Activated naive CD4-positive, alpha-beta T cell treated with anti-CD3 and anti-CD28 coated beads, Interleukin-2, amount 10 ng/mL, durations not matched to agents 7 days and 5 days (primary cell): ENCODE measurements at regions not wholly inside any gene's neighbourhood (a gene's known extent, or its start where the extent isn't known, plus 50 kb on each side); places are given as distances from the start of the nearest gene placed in this dataset.

ENCODE experiments used
- CTCF ChIA-PET: fragments of 350-600 bp; sonication (Branson Sonifier 250); formaldehyde crosslinking; loops from one replicate; lab custom pipeline; 2021; ENCODE audit warnings: antibody characterized with exemption; lab: Charles Lee
- DNase-seq: peaks from one replicate; pipeline ENCODE4 v3.0.0-alpha.2; 2020
- H3K27ac Mint-ChIP-seq: one replicate; pipeline ENCODE4 v1.8.0; 2021; ENCODE audit warnings: mild to moderate bottlenecking, moderate library complexity, mixed read lengths
- H3K27me3 Mint-ChIP-seq: one replicate; pipeline ENCODE4 v1.8.0; 2021; ENCODE audit warnings: mild to moderate bottlenecking, mixed read lengths
- H3K36me3 Mint-ChIP-seq: one replicate; pipeline ENCODE4 v1.8.0; 2021; ENCODE audit warnings: mixed read lengths
- H3K4me1 Mint-ChIP-seq: one replicate; pipeline ENCODE4 v1.8.0; 2021; ENCODE audit warnings: mixed read lengths
- H3K4me3 Mint-ChIP-seq: one replicate; pipeline ENCODE4 v1.8.0; 2021; ENCODE audit warnings: mild to moderate bottlenecking, moderate library complexity, mixed read lengths
- H3K9me3 Mint-ChIP-seq: one replicate; pipeline ENCODE4 v1.8.0; 2021; ENCODE audit warnings: mixed read lengths

DNA sequence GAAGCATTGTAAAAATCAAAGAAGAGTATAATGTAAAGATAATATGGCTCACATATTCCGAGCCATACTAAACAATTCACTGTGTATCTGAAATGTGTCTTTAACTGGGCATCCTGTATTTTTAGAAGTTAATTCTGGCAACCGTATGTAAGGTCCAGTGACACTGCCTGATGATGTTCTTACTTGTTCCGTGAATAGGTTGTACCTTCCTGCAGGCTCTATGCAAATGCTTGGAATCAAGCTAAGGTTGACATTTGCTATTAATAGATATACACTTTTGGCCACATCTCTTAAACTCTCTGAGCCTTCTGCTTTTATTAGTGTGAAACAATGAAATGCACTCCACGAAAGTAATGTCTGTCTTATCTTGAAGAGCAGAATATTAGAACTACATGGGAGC, 534.6 kb downstream of the CCDC85A start:
- H3K36me3 Mint-ChIP-seq, result no peaks in the 10 kb centered on the region
- H3K27me3 Mint-ChIP-seq, result no peaks in the 10 kb centered on the region
- no peaks in the 10 kb centered on the region for H3K4me1 Mint-ChIP-seq
- CTCF ChIA-PET, result no interaction called here
- no peak overlapping the region for H3K4me3 Mint-ChIP-seq
- no peak for DNase-seq
- H3K27ac Mint-ChIP-seq, result no peak overlapping the region
- peaks cover 10% of the 10 kb centered on the region for H3K9me3 Mint-ChIP-seq

DNA sequence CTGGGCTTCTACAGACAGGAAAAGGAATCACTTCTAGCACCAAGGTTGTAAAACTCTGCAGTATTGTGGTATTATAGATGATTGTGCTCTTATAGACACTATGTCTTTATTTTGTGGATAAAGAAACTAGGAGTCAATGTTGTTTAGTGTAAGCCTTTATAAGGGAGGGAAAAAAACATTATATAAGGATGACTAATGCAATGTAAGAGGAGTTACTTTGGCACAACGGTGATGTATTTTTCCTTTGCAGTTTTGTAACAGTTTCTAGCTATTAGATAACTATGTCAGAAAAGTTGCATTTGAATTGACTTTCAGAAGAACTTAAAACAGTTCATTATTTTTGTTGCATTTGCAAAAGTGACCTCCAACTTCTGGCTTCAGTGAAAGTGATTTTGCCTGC, 545.4 kb downstream of the CCDC85A start:
- CTCF ChIA-PET, result no interaction called here
- no peak overlapping the region for H3K27ac Mint-ChIP-seq
- H3K36me3 Mint-ChIP-seq, result no peaks in the 10 kb centered on the region
- H3K9me3 Mint-ChIP-seq, result peaks cover 10% of the 10 kb centered on the region
- no peak overlapping the region for H3K4me3 Mint-ChIP-seq
- H3K4me1 Mint-ChIP-seq, result no peaks in the 10 kb centered on the region
- DNase-seq, result no peak
- H3K27me3 Mint-ChIP-seq, result no peaks in the 10 kb centered on the region

DNA sequence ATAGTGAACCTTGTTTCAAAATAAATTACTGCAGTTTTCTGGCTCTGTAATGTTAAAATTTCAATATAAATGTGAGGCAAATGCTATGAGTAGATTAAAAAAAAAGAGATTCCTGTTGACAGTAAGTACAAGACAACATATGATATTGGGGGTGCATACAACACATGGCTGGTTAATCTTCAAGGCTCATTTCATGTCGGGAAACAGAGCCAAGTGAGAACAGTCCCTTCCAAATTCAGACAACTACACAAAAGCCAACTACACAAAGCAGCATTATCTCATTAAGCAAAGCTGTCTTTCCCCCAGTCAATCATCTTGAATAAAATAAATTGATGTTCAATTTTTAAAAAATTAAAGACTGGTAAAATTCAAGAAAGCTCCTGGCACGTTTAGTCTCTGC, 549.2 kb downstream of the CCDC85A start:
- Mint-ChIP-seq H3K36me3 (no peaks in the 10 kb centered on the region), H3K4me1 (no peaks in the 10 kb centered on the region), H3K4me3 (no peak overlapping the region), H3K27me3 (no peaks in the 10 kb centered on the region), H3K9me3 (peaks cover 2% of the 10 kb centered on the region), H3K27ac (no peak overlapping the region)
- CTCF ChIA-PET, result no interaction called here
- DNase-seq, result no peak

DNA sequence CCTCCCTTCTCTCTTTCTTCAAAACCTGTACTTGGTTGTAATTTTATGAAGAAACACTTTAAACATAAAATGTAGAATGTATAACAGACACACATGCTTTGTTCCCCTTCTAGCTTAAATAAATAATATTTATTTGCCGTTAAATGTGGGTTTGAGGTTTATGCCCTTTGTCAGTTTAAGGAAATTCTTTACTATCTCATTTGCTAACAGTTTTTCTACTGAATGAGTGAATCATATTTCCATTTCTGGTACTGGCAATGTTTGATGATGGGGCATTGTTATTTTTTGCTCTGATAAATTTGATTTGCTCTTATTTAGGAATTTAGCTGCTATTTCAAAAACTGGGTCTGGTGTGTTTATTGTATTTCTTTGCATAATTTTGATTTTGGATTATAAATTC, 555.6 kb downstream of the CCDC85A start:
- CTCF ChIA-PET, result no interaction called here
- Mint-ChIP-seq H3K4me1 (no peaks in the 10 kb centered on the region), H3K4me3 (no peak overlapping the region), H3K36me3 (no peaks in the 10 kb centered on the region), H3K27ac (no peak overlapping the region), H3K9me3 (peaks cover 3% of the 10 kb centered on the region), H3K27me3 (no peaks in the 10 kb centered on the region)
- DNase-seq, result no peak

DNA sequence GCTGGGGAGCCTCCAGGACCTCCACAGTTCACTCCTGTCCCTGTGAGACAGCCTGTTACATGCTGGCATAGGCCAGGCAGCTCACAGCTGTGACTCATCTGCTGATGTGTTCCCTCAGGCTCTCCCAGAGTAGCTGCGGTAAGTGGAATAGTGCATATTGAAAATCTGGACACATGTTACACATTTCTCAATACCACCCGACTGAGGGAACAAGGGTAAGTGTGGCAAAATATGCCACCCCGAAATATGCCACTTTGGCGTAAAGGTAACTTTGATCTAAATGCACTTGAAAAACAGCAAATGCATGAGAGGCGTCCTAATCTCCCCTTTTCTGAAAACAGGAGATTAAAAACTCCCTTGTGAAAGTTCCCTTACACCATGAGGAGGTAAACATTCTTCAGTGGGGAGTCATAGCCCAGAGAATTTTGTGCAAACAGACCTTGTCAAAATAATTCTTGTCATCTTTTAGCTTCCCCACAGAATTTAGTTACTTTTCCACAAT, 557.9 kb downstream of the CCDC85A start:
- no peak overlapping the region for H3K27ac Mint-ChIP-seq
- H3K9me3 Mint-ChIP-seq, result peaks cover 3% of the 10 kb centered on the region
- no peaks in the 10 kb centered on the region for H3K27me3 Mint-ChIP-seq
- CTCF ChIA-PET, result no interaction called here
- H3K36me3 Mint-ChIP-seq, result no peaks in the 10 kb centered on the region
- DNase-seq, result no peak
- no peaks in the 10 kb centered on the region for H3K4me1 Mint-ChIP-seq
- no peak overlapping the region for H3K4me3 Mint-ChIP-seq

DNA sequence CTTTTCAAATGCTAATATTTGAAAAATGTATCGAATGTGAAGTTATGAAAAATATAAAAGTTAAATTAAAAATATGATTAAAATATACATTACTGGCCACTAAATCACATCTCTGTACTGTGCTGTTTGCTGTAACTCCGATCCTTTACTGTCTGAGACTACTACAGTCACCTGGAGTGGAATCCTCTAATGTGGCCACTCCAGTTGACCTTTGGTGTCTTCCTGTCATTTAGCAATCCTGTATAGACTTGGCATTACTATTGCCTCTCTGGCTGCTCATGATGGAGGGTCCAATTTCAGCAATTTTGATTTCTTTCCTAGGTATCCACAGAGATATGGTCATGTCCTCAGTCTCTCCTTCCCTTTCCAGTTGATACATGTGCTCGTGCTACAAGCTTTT, 560.0 kb downstream of the CCDC85A start:
- DNase-seq, result no peak
- Mint-ChIP-seq H3K4me1 (no peaks in the 10 kb centered on the region), H3K27me3 (no peaks in the 10 kb centered on the region), H3K9me3 (peaks cover 4% of the 10 kb centered on the region), H3K27ac (no peak overlapping the region), H3K36me3 (no peaks in the 10 kb centered on the region), H3K4me3 (no peak overlapping the region)
- CTCF ChIA-PET, result no interaction called here

DNA sequence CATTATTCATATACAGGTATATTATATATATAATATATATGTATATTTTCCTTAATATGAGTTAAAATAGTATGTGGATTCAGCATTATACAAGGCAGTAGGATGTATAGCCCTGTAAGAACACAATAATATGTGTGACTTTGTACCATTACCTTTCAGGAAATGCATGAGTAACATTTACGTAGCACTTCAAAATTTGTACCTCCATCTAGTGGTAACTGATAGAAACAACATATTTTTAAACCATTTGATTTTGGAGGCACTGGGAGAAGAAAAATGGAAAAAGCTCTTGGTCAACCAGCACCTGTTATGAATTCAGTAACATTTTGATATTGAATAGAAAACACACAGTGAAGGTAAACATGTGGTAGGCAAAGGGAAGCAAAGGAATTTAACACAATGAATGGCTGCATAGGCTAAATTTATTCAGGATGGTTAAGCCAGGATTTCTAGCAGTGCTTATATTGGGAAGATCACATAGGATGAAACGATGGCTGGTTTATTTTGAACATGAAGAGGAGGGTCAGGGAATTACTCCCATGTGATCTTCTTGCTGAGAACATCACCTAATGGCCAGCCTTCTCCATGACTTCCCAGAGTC, 565.5 kb downstream of the CCDC85A start:
- H3K9me3 Mint-ChIP-seq, result peaks cover 1% of the 10 kb centered on the region
- DNase-seq, result no peak
- CTCF ChIA-PET, result interaction anchor here (2.0 kb wide), 1 partner anchor 566 kb away, joined by 9 read pairs; the partner anchor contains the start of gene CCDC85A
- no peaks in the 10 kb centered on the region for H3K27me3 Mint-ChIP-seq
- H3K27ac Mint-ChIP-seq, result no peak overlapping the region
- no peaks in the 10 kb centered on the region for H3K4me1 Mint-ChIP-seq
- no peak overlapping the region for H3K4me3 Mint-ChIP-seq
- H3K36me3 Mint-ChIP-seq, result no peaks in the 10 kb centered on the region

DNA sequence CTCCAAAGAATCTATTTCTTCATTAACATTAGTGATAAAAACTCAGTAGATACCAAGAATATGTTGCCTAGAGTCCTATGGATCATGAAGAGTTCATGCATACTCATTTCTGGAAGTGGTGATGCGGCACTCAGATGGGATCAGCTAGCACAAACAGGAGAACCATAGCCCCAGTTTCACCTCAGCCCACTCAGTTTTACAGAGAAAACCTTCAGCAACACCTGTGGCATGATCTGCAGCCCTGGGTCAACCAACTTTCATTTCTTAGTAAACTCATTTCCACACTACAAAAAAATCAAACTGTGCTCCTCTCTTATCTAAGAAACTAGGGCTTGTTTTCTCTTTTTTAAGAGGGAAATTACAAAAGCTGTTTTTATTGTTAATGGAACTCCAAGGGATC, 569.4 kb downstream of the CCDC85A start:
- no peak for DNase-seq
- Mint-ChIP-seq H3K9me3 (peaks cover 2% of the 10 kb centered on the region), H3K4me1 (no peaks in the 10 kb centered on the region), H3K4me3 (no peak overlapping the region), H3K27ac (no peak overlapping the region), H3K27me3 (no peaks in the 10 kb centered on the region), H3K36me3 (no peaks in the 10 kb centered on the region)
- CTCF ChIA-PET, result no interaction called here

DNA sequence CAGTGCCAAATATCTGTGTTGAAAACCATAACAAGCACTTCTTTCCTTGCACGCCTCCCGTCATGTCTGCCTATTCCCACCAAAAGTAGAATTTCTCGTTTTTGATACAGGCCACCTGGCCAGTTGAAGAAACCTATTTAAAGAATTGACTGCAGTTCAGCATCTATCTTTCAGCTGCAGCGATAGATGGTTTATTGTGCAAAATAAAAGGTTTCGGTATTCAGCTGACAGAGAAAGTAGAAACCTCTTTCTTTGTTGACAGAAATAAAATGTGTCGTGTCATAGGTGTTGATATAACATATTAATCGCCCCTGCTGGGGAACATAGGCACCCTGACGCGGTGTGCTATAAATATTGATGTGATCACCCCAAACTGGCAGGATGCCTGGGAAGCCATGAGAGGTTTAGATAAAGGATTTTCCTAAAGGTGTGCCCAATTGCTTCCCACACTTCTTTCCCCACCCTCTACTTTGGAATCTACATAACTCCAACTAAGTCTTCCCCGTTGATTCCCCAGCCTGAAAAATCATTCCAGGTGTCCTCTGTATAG, 570.4 kb downstream of the CCDC85A start:
- H3K4me3 Mint-ChIP-seq, result no peak overlapping the region
- no peaks in the 10 kb centered on the region for H3K36me3 Mint-ChIP-seq
- CTCF ChIA-PET, result no interaction called here
- H3K4me1 Mint-ChIP-seq, result no peaks in the 10 kb centered on the region
- no peak overlapping the region for H3K27ac Mint-ChIP-seq
- no peak for DNase-seq
- H3K27me3 Mint-ChIP-seq, result no peaks in the 10 kb centered on the region
- peaks cover 5% of the 10 kb centered on the region for H3K9me3 Mint-ChIP-seq

DNA sequence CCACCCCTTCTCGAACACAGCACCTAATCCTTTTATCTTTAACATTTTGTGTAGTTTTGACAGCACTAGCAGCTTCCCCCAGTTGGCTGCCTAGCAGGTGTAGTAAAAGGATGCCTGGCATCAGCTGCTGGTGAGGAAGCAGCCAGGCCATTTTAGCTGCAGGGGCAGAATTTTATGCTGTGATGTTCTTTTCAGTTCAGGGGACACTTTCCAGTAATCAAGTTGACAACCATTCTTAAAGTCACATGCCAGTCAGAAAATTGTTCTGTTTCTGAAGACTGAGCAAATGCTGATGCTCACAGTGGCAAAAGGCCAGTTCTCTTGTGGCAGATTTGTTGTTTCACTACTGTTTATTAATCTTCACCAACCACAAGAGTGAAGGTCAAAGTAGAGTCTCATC, 570.8 kb downstream of the CCDC85A start:
- H3K27ac Mint-ChIP-seq, result no peak overlapping the region
- DNase-seq, result no peak
- no peaks in the 10 kb centered on the region for H3K27me3 Mint-ChIP-seq
- H3K9me3 Mint-ChIP-seq, result peaks cover 6% of the 10 kb centered on the region
- no peaks in the 10 kb centered on the region for H3K36me3 Mint-ChIP-seq
- CTCF ChIA-PET, result no interaction called here
- H3K4me3 Mint-ChIP-seq, result no peak overlapping the region
- H3K4me1 Mint-ChIP-seq, result no peaks in the 10 kb centered on the region

DNA sequence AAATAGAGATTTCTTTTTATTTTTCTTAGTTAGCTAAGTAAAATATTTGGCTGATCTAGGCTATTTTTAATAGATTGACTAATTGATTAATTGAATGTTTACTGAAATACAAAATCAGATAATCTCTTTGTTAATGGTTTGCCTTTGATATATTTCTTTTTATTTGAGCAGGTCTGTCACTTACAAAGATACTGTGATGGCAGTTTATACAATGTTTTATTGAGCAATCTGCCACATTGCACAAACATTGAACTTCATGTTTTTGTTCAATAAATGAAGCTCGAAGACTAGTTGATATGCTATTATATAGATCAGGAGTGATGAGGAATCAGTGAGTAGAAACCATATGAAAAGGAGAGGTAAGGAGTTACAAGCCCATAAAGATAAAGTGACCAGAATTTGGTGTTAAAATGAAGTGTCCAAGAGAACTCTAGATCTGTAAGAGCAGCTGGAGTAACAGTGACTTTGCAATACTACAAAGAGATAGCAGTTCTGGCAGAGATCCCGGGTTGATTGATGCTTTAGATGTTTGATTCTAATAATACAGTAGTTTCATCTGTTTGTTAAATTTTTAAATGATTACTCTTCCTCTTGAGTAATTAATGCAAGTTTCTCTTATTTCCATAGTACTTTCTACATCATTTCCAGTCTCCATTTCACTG, 574.2 kb downstream of the CCDC85A start:
- Mint-ChIP-seq H3K4me1 (no peaks in the 10 kb centered on the region), H3K9me3 (peaks cover 13% of the 10 kb centered on the region), H3K36me3 (no peaks in the 10 kb centered on the region), H3K27me3 (no peaks in the 10 kb centered on the region), H3K4me3 (no peak overlapping the region), H3K27ac (no peak overlapping the region)
- DNase-seq, result no peak
- CTCF ChIA-PET, result no interaction called here

DNA sequence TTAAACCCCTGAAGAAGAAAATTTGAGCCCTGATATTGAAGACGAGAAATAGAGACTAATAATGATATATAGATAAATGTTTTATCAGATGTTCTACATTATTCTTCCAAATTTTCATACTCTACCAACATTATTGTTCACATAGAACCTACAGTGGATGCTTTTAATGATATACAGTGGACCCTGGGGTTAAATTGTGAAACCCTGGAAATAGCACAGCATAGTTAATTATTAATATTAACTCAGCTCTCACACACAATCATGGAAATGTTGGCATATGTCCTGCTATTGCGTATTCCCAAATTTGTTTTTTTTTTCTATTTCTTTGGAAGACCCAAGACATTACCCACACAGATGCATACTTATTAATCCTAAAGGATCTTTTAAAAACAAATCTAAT, 579.9 kb downstream of the CCDC85A start:
- H3K27ac Mint-ChIP-seq, result no peak overlapping the region
- no peak overlapping the region for H3K4me3 Mint-ChIP-seq
- H3K9me3 Mint-ChIP-seq, result peaks cover 10% of the 10 kb centered on the region
- no peak for DNase-seq
- no peaks in the 10 kb centered on the region for H3K36me3 Mint-ChIP-seq
- H3K27me3 Mint-ChIP-seq, result no peaks in the 10 kb centered on the region
- no peaks in the 10 kb centered on the region for H3K4me1 Mint-ChIP-seq
- CTCF ChIA-PET, result no interaction called here

DNA sequence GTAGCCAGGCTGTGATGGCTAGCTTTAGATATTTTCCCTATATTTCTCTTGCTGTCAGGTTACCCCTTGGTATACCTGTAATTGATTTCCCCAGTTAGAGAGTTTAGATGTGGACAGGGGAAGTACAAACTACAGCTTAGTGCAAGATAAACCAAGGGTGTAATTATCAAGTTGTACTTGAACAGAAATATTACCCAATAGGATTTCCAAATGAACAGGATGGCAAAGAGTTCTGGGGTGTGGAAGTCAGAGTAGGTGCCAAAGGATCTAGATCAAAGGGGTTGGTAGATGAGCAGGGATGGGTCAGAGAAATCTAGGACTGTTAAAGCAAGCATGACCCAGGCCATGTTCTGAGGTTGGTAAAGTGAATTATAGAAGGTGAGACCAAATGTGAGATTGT, 585.2 kb downstream of the CCDC85A start:
- Mint-ChIP-seq H3K27ac (no peak overlapping the region), H3K9me3 (peaks cover 3% of the 10 kb centered on the region), H3K36me3 (no peaks in the 10 kb centered on the region), H3K27me3 (no peaks in the 10 kb centered on the region), H3K4me1 (no peaks in the 10 kb centered on the region), H3K4me3 (no peak overlapping the region)
- CTCF ChIA-PET, result no interaction called here
- DNase-seq, result no peak

DNA sequence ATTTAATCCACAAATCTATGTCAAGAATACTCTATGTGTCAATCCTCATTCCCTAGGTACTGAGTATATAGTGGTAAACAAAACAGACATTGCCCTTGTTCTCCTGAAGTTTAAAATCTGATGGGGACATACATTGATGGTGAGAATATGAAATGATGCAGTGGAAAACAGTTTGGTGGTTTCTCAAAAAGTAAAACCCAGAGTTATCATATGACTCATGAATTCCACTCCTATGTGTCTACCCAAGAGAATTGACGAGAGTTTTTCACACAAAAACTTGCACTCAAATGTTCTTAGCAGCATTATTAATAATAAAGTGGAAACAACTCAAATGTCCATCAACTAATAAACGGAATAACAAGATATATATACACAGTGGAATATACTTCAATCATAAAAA, 586.7 kb downstream of the CCDC85A start:
- Mint-ChIP-seq H3K27ac (no peak overlapping the region), H3K36me3 (no peaks in the 10 kb centered on the region), H3K9me3 (peaks cover 3% of the 10 kb centered on the region), H3K4me3 (no peak overlapping the region), H3K4me1 (no peaks in the 10 kb centered on the region), H3K27me3 (no peaks in the 10 kb centered on the region)
- CTCF ChIA-PET, result no interaction called here
- no peak for DNase-seq

DNA sequence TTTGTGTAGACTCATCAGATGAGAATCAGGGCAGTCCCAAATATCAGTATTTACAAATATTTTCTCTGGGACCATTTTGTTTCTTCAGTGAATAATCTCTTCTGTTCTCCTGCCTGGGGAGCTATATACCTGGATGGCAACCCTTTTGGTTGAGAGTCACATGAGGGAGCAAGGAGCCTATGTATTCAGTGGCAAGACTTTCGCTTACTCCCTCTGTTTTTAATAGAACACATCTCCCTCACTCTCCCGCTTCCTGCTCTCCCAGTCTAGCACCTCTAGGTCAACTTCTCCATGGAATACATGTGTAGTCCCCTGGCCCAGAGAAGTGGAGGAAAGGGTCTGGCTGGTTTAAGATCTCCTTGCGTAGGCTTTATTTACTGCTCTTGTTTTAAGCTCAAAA, 600.3 kb downstream of the CCDC85A start:
- H3K4me3 Mint-ChIP-seq, result no peak overlapping the region
- peaks cover 2% of the 10 kb centered on the region for H3K9me3 Mint-ChIP-seq
- H3K36me3 Mint-ChIP-seq, result no peaks in the 10 kb centered on the region
- CTCF ChIA-PET, result no interaction called here
- DNase-seq, result no peak
- no peak overlapping the region for H3K27ac Mint-ChIP-seq
- H3K27me3 Mint-ChIP-seq, result no peaks in the 10 kb centered on the region
- no peaks in the 10 kb centered on the region for H3K4me1 Mint-ChIP-seq
